ENCODE measurements at regions not wholly inside any gene's neighbourhood (a gene's known extent, or its start where the extent isn't known, plus 50 kb on each side); places are given as distances from the start of the nearest gene placed in this dataset.
"Not testable (repeated sequence)": the region's sequence is repeated elsewhere in the genome, so short reads cannot be mapped to it uniquely, and the experiment has no call there.

DNA sequence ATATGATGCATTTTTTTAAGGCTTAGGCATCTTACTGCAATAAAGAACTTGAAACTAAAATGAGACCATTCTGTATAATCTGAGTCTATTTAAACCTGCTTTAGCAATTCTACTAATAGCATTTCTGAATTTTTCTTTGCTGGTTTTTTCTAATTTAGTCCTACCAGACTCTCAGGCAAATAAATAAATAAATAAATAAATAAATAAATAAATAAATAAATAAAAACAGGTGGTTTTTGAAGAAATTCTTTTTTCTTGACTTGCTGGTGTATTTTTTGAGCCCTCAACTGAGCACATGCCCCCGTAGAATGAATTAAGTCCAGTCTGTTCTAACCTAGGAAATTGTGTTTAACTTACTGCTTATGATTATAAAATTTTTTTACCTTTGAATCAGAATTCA, 134.7 kb upstream of the FOXP2 start:
- no peak for DNase-seq (ENCODE audit: low read depth)

DNA sequence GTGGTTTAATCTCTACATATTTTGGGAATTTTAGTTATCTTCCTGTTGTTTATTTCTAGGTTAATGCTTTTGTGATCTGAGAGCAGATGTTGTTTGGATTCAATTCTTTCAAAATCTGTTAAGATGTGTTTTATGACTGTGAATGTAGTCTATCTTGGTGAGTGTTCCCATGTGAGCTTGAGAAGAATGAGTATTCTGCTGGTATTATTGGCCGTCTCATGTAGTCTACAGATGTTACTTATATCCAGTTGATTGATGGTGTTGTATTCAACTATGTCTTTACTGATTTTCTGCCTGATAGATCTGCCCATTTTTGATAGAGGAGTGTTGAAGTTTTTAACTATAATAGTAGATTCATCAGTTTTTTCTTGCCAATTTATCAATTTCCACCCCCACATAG, 141.4 kb upstream of the FOXP2 start:
- no peak for DNase-seq (ENCODE audit: low read depth)

DNA sequence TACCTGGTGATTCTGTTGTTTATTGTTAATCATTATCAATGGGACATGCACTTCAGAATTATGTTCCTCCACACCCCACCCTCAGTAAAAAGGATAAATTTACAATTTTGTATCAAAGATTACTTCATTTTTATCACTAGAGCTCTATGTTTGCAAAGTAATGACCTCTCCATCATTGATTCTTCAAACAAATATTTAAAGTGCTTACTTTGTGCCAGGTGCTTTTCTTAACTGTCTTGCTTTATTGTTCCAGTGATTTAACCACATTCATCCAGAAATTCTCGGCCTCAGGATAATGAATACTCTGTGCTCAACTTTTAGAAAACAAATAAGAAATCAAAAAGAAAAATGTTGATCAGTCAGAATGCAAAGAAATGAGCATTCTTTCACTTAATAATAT, 144.9 kb upstream of the FOXP2 start:
- DNase-seq (ENCODE audit: low read depth), result no peak

- DNase-seq (ENCODE audit: low read depth), result not testable (repeated sequence)
Measured at GRCh38 chr7:114267550-114267949, 147.1 kb upstream of the FOXP2 start.

DNA sequence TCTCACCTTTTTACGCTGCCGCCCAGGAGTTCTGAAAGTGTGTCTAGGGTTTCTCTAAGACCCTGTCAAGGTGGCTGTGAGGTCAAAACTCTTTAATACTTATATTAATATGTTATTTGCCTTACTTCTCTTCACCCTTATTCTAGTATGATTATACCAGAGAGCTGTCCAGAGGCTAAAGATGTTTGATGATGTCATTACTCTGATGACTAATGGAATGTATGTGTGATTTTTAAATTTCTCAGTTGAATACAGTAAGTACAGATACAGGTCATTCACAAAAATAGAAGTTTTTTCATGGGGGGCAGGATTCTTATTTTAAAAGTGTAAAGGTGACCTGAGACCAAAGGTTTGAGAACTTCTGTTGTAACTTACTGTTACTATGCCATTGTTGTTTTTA, 150.6 kb upstream of the FOXP2 start:
- no peak for DNase-seq (ENCODE audit: low read depth)

DNA sequence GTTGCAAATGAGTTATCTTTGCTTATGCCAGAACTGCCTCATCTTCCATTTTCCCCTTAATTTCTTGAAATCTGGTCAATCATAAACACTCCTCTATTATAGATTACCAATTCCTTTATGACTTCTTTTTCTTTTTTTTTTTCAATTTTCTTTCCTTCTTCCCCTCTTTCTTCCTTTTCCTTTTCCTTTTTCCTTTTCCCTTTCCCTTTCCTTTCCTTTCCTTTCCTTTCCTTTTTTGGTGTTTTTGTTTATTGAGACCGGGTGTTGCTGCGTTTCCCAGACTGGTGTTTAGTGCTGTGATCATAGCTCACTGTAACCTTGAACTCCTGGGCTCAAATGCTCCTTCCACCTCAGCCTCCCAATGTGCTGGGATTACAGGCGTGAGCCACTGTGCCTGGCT, 151.4 kb upstream of the FOXP2 start:
- no peak for DNase-seq (ENCODE audit: low read depth)

DNA sequence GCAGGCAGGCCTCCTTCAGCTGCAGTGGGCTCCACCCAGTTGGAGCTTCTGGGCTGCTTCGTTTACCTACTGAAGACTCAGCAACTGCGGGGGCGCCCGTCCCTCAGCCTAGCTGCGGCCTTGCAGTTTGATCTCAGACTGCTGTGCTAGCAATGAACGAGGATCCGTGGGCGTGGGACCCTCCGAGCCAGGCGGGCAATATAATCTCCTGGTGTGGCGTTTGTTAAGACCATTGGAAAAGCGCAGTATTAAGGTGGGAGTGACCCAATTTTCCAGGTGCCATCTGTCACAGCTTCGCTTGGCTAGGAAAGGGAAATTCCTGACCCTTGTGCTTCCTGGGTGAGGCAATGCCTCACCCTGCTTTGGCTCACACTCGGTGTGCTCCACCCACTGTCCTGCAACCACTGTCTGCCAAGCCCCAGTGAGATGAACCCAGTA, 159.2 kb upstream of the FOXP2 start:
- no peak for DNase-seq (ENCODE audit: low read depth)

GRCh38 chr7:114243646-114244045, 171.0 kb upstream of the FOXP2 start:
- no peak for DNase-seq (ENCODE audit: low read depth)

- no peak for DNase-seq (ENCODE audit: low read depth)
Measured at GRCh38 chr7:114242992-114243507, 171.6 kb upstream of the FOXP2 start.

- DNase-seq (ENCODE audit: low read depth), result no peak
Measured at GRCh38 chr7:114229246-114229645, 185.4 kb upstream of the FOXP2 start.

GRCh38 chr7:114225784-114226183, 188.8 kb upstream of the FOXP2 start:
- no peak for DNase-seq (ENCODE audit: low read depth)

GRCh38 chr7:114218283-114218682, 196.3 kb upstream of the FOXP2 start:
- no peak for DNase-seq (ENCODE audit: low read depth)

DNA sequence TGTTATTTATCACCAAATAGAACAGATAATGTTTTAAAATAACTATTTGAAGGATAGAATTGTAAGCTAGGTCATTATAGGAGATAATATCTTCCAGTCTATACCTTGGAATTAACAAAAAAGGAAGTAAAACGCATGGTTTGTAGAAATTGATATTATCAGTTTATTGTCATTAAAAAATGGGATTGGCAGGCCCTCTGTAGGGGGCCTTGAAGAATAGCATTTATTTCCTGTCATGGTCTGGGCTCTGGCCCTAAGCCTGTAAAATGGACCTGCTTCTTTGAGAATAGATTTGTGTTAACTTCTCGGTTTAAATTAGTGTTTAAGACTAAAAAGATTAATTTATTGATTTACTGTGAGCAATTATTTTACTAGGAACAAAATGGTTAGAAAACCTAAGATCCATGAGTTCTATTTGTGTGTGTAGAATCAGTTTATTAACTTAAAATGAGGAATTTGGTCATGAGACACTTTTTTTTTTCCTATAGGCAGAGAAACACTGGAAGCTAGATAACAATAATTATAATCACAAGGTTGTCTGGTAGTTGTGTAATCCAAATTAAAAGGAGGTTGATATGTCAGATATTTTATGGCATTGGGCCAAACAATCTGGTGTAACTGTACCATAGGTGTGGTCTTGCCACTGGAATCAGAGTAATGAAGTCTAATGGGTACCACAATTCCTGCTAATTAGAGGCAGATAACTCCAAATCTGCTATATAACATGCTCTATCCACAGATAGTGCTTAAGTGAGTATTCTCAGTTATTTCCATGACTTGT, 197.4 kb upstream of the FOXP2 start:
- DNase-seq (ENCODE audit: low read depth), result no peak

DNA sequence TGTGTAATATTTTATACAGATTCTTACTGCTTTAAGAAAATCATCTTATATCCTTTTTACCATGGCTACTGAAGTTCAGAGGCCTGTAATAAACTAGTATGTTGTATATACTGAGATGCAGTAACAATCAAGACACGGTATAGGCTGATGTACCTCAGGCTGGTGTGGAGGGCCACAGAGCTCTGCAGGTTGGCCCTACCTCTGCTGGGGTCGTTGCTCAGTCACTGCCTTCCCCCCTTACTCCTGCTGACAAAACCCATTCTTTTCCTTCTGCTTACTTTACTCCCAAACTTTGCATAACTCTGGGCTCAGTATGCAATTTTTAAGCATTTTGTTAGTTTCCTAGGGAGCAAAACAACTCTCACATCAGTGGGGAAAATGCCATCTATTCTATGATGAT, 200.1 kb upstream of the FOXP2 start:
- DNase-seq (ENCODE audit: low read depth), result no peak

DNA sequence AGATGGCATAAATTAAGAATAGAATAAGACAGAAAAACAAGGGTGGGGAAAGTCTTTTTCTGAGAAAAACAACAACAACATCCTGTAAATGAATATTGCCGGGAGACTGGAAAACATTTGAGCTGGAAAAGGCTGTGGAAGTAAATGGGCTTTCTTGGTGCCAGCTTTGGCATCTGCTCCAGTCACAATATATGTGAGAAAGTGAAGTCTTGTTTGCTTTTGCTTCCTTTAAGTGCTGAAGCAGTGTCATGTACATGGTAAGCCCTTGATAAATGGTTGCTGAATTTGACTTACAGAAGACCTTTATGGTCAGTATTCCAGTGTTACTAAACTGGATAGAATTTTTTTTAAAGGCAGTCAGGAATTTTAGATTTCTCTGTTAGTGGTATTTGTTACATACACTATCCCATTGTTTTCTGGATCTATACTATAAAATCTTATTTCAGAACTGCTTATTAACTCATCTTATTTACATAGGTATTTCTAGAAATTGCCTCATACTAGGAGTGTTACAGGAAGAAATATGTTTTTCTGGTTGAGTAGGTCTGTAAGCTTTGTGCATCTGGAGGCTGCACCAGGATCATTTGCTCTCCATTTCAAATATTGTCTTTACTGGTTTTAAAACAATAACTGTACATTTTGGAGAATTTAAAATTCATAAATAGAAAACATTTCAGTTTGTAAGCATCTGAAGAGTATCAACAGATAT, 201.7 kb upstream of the FOXP2 start:
- no peak for DNase-seq (ENCODE audit: low read depth)

- no peak for DNase-seq (ENCODE audit: low read depth)
Measured at GRCh38 chr7:114209968-114210367, 204.6 kb upstream of the FOXP2 start.

DNA sequence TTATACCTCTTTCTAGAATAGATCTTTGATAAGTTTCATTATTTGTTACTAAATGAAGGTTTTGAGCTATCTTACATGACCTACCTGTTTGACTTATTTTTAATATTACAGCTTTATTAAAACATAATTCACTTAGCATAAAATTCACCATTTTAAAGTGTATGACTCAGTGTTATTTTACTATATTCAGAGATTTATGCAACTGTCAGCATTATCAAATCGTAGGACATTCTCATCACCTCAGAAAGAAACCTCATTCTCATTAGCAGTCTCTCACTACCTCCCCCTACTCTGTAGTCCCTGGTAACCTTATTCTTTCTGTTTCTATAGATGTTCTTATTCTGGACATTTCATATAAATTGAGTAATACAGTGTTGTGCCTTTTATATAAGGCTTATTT, 207.9 kb upstream of the FOXP2 start:
- no peak for DNase-seq (ENCODE audit: low read depth)

DNA sequence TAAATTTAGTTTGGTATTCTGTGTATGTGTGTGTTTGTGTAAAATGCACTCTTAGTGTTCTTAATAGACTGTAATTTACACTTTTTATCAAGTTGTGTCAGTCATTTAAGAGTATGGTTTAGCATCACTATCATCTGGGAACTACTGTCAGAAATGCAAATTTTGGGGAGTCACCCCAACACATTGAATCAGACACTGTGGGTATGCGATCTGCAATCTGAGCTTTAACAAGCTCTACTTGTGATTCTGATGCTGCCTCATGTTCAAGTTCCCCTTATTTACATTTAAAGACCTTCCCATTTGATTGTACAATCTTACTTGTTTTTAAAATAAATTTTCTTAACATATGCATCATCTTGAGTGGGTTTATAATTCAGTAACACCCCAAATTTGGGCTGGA, 218.1 kb upstream of the FOXP2 start:
- no peak for DNase-seq (ENCODE audit: low read depth)

DNA sequence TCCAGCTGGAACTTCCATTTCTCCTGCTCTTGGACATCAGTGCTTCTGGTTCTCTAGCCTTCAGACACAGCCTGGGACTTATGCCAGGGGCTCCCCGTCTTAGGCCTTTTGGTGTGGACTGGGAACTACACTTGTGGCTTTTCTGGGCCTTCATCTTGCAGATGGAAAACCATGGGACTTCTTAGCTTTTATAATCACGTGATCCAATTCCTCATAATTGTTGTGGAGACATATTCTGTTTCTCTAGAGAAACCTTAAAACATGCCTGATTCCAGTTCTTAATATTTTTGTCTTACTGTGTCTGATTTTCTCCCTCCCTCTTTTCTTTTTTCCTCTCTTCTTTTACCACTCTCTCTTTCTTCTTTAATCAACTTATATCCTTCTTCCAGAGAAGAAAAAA, 224.2 kb upstream of the FOXP2 start:
- DNase-seq (ENCODE audit: low read depth), result no peak

DNA sequence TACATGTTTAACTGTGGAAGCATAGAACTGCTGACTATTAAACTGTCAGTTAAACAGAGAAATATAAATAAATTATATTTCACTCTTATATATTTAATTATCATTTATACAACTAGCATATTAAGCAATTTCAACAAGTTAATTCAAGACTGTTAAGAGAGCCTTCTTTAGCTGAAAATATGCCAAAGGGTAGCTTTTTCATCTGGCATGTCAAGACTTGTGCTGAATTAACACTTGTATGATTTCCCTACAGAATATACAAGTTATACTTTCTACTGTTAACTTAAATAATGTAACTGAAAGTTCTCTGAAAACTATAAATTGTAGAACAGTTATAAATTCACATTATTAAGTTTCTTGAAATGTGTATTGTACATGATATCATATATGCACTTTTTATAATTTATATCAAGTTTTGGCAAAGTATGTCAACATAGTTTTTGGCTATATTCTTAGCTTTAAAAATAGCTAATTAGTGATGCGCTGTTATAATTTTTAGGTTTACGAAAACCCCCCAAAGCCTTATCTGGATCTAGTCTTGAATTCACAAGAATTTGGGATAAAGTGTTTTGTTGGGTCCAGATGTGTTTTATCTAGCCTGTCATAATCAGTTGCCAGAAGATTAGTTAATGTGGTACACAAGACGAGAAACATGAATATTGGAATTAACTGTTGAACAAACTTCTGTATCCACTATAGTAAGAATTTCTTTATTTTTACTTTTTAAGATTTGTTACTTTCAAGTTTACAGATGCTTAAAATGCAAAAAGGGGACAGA, 231.1 kb upstream of the FOXP2 start:
- no peak for DNase-seq (ENCODE audit: low read depth)

- DNase-seq (ENCODE audit: low read depth), result no peak
Measured at GRCh38 chr7:114182837-114183236, 231.8 kb upstream of the FOXP2 start.

- DNase-seq (ENCODE audit: low read depth), result no peak
Measured at GRCh38 chr7:114181280-114181679, 233.3 kb upstream of the FOXP2 start.

Measured in fibroblast of gingiva (primary cell).